Lung (tissue), 11 donors: ENCODE measurements at regions not wholly inside any gene's neighbourhood (a gene's known extent, or its start where the extent isn't known, plus 50 kb on each side); places are given as distances from the start of the nearest gene placed in this dataset.

Source experiments
- ATAC-seq: fragments of 200-7000 bp; cut with Tn5 transposase; one replicate; pipeline ENCODE4 v1.9.1; 2020; ENCODE audit warnings: moderate number of reproducible peaks; ENCODE audit not compliant: insufficient read depth, low FRiP score
- DNase-seq, 3 donors: peaks; one replicate each; pipeline ENCODE4 v3.0.0-alpha.2; 2013 to 2017
- H3K27ac ChIP-seq, 2 donors: one replicate each; pipeline ENCODE4 v1.5.1; 2013; ENCODE audit warnings: mild to moderate bottlenecking in 2 of 2, moderate library complexity in 2 of 2, control low read depth in 1 of 2, inconsistent platforms in 1 of 2, low read depth in 1 of 2, low read length in 1 of 2
- H3K27me3 ChIP-seq, 3 donors: one replicate each; pipeline ENCODE4 v1.5.1; 2013; ENCODE audit warnings: low read length in 2 of 3; ENCODE audit not compliant: control insufficient read depth in 3 of 3, insufficient read depth in 3 of 3
- H3K36me3 ChIP-seq, 4 donors: one replicate each; pipeline ENCODE4 v1.5.1; 2013; ENCODE audit warnings: low read length in 4 of 4, mild to moderate bottlenecking in 1 of 4, moderate library complexity in 1 of 4; ENCODE audit not compliant: control insufficient read depth in 4 of 4, insufficient read depth in 4 of 4
- H3K4me1 ChIP-seq, 5 donors: one replicate each; pipeline ENCODE4 v1.5.1; 2013; ENCODE audit warnings: low read length in 5 of 5, mild to moderate bottlenecking in 2 of 5, moderate library complexity in 1 of 5; ENCODE audit not compliant: control insufficient read depth in 5 of 5, insufficient read depth in 5 of 5
- H3K4me3 ChIP-seq: one replicate; pipeline ENCODE4 v1.5.1; 2013; ENCODE audit warnings: mild to moderate bottlenecking, control low read depth, moderate library complexity
- H3K9ac ChIP-seq, 2 donors: one replicate each; pipeline ENCODE4 v1.5.1; 2013; ENCODE audit warnings: low read length in 2 of 2, control low read depth in 1 of 2; ENCODE audit not compliant: insufficient read depth in 1 of 2
- H3K9me3 ChIP-seq, 4 donors: one replicate each; pipeline ENCODE4 v1.5.1; 2013; ENCODE audit warnings: low read length in 3 of 4, mild to moderate bottlenecking in 1 of 4, moderate library complexity in 1 of 4; ENCODE audit not compliant: control insufficient read depth in 4 of 4, insufficient read depth in 3 of 4
- WGBS, 2 donors: extraction: QIAGEN DNeasy Blood & Tissue Kit; methylation state at CpG; one replicate each; pipeline ENCODE4 v1.1.7; 2013; 5-methylcytosine and 5-hydroxymethylcytosine counted together
- TF ChIP-seq, protein P1 (sequence below): IDR thresholded peaks from 2 replicates; pipeline ENCODE4 v1.5.1; 2012; ENCODE audit warnings: mild to moderate bottlenecking; ENCODE audit errors: control extremely low read depth, extremely low read depth
- donor health status: control.
- donor health status: control.
- donor health status: Bipolar disorder and iron deficiency.
- donor health status: healthy.
- donor health status: DM: yes; HTN: yes; CAD: no.

DNA sequence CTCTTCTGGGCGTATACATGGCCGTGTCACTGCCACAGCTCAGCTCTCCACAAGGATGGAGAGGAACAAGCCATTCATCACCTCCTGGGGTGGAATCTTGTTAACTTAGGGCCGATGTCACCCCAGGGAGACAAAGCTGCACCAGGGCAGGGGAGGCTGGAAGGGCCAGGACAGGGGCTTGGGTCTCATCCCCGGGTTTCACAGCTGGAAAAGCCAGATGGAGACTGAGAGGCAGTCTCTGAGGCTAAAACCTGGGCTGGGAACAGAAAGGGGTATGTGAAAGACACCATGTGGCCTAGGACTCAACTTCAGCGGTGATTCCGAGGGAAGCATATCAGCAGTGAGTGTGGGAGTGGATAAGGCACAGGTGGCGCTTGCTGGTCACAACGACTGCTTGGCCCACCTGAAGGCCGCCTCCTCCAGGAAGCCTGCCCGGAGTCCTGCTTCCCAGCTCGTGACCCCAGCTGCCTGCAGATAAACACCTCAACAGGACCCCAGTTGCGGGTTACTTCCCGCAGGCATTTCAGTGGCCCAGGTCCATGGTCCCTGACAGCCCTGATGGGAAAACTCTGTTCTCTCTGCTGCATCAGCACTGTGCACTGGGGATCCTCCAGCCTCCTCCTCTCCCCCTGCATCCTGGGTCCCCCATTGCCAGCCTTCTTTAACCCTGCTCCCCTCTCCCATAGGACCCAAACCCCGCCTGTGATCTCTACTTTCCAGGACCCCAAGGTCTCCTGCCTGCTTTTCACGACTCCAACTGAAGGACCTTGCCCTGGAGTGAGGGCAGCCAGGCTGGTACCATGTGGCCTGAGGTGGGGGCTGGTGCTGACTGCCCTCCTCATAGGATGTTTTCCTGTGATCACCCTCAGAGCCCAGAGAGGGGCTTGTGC is 51.7 kb upstream of the FCN1 start:
- Histone ChIP-seq H3K36me3 (no peaks in the 10 kb centered on the region), H3K4me1 (peaks cover 0 to 14% (median 0%) of the 10 kb centered on the region in 5 donors), H3K27ac (no peak overlapping the region), H3K9ac (no peak overlapping the region), H3K27me3 (peaks cover 0 to 22% (median 0%) of the 10 kb centered on the region in 3 donors), H3K9me3 (peaks cover 0 to 6% (median 0%) of the 10 kb centered on the region in 4 donors), H3K4me3 (no peak overlapping the region)
- DNase-seq, result peak in 1 of 3 donors; percentile 3
- TF ChIP-seq, protein P1, sequence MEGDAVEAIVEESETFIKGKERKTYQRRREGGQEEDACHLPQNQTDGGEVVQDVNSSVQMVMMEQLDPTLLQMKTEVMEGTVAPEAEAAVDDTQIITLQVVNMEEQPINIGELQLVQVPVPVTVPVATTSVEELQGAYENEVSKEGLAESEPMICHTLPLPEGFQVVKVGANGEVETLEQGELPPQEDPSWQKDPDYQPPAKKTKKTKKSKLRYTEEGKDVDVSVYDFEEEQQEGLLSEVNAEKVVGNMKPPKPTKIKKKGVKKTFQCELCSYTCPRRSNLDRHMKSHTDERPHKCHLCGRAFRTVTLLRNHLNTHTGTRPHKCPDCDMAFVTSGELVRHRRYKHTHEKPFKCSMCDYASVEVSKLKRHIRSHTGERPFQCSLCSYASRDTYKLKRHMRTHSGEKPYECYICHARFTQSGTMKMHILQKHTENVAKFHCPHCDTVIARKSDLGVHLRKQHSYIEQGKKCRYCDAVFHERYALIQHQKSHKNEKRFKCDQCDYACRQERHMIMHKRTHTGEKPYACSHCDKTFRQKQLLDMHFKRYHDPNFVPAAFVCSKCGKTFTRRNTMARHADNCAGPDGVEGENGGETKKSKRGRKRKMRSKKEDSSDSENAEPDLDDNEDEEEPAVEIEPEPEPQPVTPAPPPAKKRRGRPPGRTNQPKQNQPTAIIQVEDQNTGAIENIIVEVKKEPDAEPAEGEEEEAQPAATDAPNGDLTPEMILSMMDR, result no peak
- 86 to 88% methylated on average over 15 of the region's 15 CpGs for WGBS, 2 donors
- ATAC-seq, result no peak

DNA sequence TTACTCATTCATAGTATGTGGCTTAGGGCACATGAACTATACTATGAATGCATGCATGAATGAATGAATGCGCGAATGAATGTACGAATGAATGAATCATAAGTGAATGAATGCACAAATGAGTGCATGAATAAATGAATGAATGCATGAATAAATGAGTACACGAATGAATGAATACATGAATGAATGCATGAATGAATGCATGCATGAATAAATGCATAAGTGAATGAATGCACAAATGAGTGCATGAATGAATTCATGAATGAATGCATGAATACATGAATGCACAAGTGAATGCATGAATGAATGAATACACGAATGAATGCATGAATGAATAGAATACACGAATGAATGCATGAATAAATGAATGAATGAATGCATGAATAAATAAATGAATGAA is 52.5 kb upstream of the FCN1 start:
- 89 to 95% methylated on average over 6 of the region's 6 CpGs for WGBS, 2 donors
- DNase-seq (no peak), ATAC-seq (no peak)
- no peak overlapping the region for H3K4me3 ChIP-seq
- TF ChIP-seq, protein P1, result no peak
- H3K4me1 ChIP-seq, result peaks cover 0 to 14% (median 0%) of the 10 kb centered on the region in 5 donors
- H3K27ac ChIP-seq, result no peak overlapping the region
- no peak overlapping the region for H3K9ac ChIP-seq
- H3K9me3 ChIP-seq, result peaks cover 0 to 6% (median 0%) of the 10 kb centered on the region in 4 donors
- H3K27me3 ChIP-seq, result peaks cover 0 to 22% (median 0%) of the 10 kb centered on the region in 3 donors
- no peaks in the 10 kb centered on the region for H3K36me3 ChIP-seq

DNA sequence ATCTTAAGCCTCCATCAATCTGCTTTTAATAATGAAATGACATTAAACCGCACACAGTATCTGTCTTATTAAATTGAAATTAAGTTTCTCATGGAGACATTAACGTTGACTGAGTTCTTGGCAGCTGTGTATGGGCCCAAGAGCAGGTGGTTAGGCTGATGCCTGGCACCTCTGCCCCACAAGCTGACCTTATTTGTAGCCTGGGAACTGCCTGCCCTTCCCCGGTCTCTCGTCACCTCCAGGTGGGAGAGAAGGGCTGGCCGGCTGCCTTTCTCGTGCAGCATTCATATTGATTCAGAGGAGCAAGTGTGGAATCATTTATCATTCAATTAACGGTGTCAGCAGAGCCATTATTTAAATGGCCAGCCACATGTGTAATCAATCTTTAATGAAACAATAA is 53.0 kb upstream of the FCN1 start:
- Histone ChIP-seq H3K36me3 (no peaks in the 10 kb centered on the region), H3K27ac (no peak overlapping the region), H3K9ac (no peak overlapping the region), H3K9me3 (peaks cover 0 to 2% (median 0%) of the 10 kb centered on the region in 4 donors), H3K27me3 (peaks cover 0 to 22% (median 0%) of the 10 kb centered on the region in 3 donors), H3K4me3 (no peak overlapping the region), H3K4me1 (peaks cover 0 to 14% (median 0%) of the 10 kb centered on the region in 5 donors)
- WGBS, 2 donors, result 70 to 79% methylated on average over 7 of the region's 7 CpGs
- TF ChIP-seq, protein P1, result no peak
- DNase-seq (peak in 1 of 3 donors; percentile 7), ATAC-seq (no peak)
